Right renal pelvis (tissue), 4 donors: ENCODE measurements at regions not wholly inside any gene's neighbourhood (a gene's known extent, or its start where the extent isn't known, plus 50 kb on each side); places are given as distances from the start of the nearest gene placed in this dataset.
"Not testable (repeated sequence)": the region's sequence is repeated elsewhere in the genome, so short reads cannot be mapped to it uniquely, and the experiment has no call there.

Experiments
- DNase-seq, 4 donors: peaks; one replicate each; pipeline ENCODE4 v3.0.0-alpha.2; 2013; ENCODE audit warnings: low read depth in 4 of 4, low spot score in 3 of 4, missing footprints in 1 of 4

DNA sequence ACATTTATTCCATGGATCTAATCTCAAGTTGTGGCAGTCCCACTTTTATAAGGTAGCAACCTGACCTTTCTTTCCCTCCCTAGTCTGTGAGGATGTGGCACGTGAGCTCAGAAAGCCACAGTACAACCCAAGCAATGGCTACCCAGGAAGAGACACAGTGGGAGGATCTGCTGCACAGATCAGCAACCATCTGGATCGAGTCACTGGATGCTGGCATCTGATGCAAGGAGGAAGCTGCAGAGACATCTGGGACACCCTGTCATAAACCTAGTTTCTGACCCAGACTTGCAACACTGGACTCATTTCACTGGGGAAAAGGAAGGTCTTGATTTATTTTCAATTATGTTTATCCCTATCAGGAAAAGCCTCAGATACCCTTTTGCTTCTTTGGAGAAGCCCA lies 327.1 kb downstream of the PAPSS1 start:
- DNase-seq, result no peak

DNA sequence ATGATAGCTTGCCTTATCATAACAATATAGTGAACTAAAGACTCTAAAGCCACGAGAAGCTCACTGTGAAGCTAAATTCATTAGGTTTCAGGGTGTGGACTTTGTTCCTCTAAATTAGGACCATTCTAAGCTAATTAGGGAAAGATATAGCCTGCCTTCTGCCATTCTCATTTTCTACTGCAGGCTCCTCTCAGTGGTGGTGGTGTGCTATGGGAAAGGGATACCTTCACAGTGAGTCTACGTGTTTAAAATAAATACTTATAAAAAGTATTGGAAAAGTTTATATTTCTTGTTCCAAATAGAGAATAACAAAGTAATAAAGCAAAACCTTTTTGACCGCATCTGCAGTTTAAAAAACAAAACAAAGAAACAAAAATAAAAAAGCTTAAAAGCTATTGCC lies 327.7 kb downstream of the PAPSS1 start:
- no peak for DNase-seq

DNA sequence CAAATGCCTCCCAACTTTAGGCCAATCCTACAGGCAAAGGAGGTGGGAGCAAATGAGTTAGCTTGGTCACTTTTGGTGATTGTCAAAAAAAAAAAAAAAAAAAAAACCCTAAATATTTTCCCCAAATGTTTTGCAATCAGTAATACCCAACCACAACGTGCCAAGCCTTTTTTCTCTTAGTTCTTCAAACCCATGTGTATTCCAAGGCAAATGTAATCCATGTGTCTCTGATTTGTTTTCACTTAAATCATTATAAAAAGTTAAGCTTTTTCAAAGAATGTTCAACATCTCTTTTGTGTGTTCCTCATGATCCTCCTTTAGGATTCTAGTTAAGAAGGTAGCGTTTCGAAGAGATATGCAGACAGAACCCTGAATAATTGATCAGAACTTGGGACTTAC lies 328.4 kb downstream of the PAPSS1 start:
- DNase-seq, result no peak

DNA sequence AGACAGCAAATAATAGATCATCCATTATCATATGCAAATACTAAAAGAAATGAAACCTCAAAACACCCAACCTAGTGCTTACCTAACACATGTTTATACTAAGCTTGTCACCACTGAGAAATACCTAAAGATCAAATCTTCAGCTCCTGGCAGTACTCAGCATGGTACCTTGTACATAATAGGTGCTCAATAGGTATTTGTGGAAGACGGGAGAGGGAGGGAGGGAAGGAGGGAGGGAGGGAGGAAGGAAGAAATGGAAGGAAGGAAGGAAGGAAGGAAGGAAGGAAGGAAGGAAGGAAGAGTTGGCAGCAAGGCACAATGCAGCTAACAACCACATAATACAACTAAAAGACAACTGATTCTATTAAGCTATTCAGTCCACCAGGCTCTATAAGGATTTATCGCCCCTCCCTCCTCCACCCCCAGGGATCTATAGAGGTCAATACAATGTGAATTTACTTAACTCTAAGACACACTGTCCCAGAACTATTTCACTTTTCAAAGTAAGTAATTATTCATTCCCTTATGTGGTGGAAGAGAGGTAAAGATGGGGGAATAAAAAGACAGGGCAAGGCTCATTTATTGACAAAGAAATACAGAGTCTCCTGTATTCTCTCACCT lies 328.9 kb downstream of the PAPSS1 start:
- DNase-seq, result no peak

DNA sequence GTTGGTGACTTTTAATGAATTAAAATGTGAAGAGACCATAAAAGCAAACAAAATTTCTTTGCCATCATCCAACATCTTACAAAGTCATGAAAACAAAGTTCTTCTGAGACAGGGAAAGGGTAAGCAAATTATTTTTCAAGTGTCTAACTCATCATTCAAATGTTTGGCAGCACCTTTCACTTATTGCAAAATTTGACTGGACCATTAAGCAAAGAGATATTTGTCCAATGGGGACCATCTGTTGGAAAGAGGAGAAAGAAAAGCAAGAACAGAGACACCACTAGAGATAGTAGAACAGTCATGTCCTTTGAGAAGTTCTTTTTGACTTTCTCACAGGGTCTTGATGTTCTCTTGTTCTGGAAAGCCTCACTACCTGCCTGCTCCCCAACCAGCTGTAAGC lies 330.1 kb downstream of the PAPSS1 start:
- DNase-seq, result no peak

DNA sequence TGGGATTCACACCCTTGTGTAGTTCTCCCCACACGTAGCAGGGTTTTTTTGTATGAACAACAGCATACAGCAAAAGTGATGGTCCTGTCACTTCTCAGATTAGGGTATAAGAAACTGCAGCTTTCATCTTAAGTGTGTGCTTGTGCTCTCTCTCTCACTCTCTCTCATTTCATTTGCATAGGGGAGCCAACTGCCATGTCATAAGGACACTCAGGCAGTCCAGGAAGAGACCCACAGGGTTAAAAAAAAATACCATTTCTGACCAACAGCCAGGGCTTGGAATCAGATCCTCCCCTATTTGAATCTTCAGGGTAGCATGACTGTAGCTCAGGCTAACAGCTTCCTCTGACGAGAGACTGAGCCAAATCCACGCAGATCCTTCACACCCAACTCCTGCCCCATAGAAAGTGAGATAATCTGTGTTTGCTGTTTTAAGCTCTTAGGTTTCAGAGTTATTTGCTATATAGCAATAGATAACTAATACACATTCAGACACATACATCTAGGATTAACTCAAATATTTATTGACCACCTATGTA lies 331.2 kb downstream of the PAPSS1 start:
- DNase-seq, result no peak

DNA sequence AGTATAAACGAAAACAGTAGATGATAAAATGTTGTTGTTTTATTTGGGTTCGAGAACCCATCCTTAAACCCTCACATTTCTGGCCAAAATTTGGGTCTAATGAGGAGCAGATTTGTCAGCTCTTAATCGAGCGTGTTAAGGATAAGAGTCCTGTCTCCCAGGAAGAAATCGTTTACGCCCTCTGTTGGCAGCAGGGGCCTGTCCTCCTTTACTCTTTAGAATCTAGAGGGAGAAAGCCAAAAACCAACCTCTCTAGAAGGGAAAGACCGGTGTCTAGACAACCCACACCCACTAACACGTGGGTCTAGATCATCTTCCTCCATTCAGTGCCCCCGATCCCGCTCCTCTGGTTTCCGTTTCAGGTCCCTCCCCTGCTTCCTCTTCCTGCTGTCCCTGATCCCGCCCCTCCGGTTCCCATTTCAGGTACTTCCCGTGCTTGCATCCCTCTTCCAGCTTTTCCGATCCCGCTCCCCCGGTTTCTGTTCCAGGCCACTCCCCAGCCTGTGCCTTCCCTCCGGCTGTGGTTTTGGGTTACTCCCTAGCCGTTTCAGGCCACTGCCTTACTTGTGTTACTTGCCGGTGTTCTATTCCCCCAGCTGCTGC lies 339.1 kb downstream of the PAPSS1 start:
- no peak for DNase-seq

DNA sequence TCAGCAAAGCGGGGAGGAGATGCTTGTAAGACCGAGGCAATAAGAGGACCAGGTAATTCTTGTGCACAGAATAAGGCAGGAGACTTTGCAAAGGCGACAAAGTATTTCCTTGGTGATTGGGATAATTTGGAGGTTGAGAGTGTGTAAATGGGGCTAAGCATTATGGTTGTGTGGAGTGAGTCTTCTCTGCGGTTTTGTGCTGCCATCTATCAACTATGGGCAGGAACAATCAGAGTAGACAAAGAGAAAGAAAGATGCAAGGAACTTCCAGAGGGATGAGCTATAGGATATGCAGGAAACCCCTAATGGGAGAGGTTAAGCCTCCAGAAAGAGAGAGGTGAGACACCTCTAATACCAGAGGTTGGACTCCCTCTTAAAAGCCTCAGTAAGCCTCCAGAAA lies 339.8 kb downstream of the PAPSS1 start:
- DNase-seq, result no peak

DNA sequence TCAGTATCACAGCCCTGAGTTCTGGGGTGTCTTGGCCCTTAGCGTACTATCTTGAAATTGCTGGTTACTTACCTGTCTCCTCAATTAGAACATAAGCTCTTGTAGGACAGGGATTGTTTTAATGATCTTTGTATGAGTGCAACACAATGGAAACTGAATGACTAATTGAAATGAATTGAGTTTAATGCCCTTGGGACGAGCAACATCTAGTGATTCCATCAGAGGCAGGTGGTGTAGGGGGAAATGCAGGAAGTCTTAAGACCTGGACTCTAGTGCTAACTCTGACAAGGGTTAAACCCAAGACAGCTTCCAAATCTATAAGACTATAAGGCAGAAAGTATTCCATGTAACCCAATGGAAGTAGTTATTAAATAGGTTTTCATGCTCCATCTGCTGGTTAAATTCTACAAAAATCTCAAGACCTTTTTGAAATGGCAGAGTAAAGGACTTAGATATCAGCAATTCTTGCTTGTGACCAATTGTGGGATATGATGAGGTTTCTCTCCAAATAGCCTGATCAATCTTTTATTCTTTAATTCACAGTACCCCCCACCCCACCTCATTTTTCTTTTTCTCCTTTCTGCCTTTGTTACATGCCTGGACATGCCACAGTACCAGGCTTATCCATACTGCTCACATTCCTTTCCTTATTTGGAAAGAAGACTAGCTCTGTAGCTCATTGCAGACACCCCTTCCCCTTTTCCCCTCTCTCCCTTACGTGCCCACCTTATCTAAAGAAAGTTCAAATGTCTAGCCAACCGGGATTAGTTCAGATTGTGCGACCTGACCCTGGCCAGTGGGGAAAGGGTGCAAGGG lies 340.8 kb downstream of the PAPSS1 start:
- DNase-seq, result no peak

DNA sequence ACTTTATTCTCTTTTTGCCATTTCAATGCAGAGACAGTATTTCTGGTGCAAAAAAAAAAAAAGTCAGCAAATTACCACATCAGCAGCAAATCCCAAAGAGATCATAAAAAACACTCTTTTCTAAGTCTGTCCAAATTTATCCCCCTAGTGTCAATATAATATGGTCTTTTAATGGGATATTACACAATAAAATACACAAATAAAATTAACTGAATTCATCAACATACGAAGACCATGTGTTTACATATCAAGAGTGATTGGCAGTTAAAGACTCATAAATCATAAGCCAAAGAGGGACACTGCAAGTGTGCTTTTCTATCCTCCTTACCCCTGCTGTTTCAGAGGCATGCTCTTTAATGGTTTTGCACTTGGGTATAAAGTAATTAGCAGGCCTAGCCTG lies 340.2 kb upstream of the DKK2 start:
- DNase-seq, result no peak

DNA sequence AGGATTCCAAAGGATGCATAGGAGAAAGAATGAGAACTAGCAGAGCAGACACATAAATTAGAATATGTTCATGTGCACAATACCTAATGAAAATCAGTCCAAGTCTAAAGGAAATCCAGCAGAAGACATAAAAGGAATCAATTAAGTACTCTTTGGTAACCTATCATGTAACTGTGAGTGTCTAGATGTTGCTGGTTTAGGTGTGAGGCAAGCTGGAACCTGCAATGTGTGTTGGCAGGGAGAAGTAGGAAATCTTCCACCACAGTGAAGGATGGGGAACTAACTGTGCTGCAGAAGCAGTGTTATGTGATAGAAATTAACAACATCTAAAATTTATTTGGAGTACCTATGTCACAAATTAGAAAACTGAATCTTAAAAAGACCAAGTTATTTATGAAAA lies 330.8 kb upstream of the DKK2 start:
- DNase-seq, result no peak

DNA sequence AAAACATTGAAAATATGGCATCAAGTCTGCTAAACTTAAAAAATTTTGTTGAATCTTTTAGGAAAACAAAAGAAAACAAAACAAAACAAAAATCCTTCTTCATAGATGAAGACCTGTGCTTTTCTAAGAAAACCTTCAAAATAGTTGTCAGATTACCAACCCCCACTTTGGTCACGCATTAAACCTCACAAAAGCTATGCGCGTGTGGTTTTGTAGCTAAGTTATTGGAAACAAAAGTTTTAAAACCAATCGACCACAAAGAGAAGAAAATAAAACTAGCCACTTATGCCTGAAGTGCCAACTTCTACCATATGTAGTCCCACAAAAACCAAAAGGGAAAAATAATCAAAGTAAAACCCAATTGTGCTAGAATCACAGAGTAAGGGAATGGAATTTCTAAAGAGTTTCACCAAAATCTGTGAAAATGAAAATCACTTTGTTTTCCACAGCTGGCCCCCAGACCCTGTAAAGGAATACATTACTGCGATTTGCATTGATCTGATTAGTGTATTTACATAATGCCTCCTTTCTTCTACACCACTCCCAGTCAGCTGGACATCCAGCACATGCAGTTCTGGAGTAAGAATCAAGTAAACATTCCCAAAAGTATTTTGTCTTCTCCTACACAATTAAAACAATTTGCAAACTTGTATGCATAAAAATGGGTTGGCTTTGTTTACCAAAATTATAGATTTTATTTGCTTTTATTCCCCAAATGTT lies 330.1 kb upstream of the DKK2 start:
- DNase-seq, result no peak

DNA sequence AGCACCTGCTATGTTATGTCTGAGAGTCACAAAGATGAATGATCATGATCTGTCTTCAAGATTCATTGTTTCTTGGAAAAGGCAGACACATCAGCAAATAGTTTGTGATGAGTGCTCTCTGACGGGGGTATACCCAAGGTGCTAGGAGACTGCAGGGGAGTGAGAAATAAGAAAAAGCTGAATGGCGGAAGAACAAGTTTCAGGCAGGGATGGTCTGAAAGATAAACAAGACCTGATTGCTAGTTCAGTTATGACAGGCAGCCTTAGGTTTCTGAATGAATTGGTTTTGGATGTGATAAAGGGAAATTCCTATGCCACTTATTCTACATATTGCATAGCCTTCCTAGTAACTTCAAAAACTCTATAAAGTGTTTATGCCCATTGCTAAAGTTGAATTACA lies 327.0 kb upstream of the DKK2 start:
- DNase-seq, result no peak

DNA sequence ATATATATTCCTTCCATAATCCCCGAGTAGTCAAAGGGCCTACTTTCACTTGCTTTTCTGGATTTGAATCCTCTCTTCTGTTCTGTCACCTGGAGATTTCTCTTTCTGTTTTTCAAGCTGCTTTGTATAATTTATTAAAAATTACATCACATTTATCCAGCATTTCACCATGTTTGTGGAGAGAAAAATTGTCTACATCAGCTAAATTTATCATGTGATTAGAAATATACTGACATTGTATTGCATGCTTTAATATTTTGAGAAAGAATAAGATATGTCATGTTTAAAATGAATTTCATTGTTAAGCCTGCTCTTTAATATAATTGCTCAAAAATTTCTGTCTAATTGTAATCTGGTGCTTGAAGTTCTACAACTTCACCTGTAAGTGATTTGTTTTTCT lies 323.1 kb upstream of the DKK2 start:
- no peak for DNase-seq

DNA sequence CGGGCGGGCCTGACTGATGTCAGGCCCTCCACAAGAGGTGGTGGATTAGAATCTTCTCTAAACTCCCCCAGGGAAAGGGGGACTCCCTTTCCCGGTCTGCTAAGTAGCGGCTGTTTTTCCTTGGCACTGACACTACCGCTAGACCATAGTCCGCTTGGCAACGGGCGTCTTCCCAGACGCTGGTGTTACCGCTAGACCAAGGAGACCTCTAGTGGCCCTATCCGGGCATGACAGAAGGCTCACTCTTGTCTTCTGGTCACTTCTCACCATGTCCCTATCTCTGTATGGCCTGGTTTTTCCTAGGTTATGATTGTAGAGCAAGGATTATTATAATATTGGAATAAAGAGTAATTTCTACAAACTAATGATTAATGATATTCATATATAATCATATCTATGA lies 318.2 kb upstream of the DKK2 start:
- not testable (repeated sequence) for DNase-seq

DNA sequence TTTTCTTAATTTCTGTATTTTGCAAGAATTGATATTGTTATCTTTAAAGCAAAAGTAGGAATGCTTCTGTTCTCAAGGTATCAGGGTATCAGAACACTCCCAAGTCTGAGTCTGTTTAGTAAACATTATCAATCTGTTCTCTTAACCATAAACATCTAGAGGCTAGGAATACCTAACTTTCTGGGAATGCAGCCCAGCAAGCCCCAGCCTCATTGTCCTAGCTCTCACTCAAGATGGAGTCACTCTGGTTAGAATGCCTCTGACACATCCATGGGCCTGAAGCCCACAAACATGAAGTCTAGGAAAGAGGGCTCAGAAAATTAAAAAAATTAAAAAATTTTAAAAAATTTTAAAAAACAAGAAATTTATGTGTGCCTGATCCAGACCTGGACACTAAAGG lies 315.1 kb upstream of the DKK2 start:
- no peak for DNase-seq

DNA sequence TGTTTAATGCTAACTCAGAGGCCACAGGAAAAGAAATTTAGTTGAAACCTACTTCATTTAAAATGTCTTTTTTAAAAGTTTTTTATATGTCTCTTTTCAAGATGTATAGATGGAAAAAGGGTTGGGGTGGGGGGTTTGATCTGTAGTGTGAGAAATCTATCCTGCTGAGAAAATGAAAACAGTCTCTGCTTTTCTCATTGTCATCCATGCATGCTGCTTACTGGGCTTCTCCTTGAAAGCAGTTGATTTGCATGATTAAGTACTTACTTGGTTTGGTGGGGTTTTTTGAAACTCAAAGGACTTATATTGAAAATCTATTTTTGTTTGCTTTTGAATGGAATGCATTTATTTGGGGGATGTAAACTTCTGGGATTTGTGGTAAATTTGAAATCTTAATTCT lies 313.6 kb upstream of the DKK2 start:
- DNase-seq, result no peak

DNA sequence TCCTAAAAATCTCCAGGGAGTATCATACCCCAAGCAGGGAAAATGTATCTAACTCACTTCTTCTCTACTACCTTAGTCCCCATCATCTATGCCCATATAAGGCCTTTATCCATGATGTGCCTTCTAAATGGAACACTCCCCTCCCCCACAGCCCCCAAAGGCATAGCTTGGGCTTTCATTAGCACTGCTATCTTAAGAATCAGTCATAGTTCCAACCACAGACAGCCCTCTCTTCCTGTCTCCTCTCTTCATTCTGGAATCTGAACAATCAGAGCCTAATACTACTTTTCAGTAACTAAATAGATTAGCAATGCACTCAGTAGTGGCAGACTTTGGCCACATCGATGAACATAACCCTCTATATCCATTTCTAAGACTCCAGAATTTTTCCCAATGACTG lies 313.2 kb upstream of the DKK2 start:
- DNase-seq, result no peak

DNA sequence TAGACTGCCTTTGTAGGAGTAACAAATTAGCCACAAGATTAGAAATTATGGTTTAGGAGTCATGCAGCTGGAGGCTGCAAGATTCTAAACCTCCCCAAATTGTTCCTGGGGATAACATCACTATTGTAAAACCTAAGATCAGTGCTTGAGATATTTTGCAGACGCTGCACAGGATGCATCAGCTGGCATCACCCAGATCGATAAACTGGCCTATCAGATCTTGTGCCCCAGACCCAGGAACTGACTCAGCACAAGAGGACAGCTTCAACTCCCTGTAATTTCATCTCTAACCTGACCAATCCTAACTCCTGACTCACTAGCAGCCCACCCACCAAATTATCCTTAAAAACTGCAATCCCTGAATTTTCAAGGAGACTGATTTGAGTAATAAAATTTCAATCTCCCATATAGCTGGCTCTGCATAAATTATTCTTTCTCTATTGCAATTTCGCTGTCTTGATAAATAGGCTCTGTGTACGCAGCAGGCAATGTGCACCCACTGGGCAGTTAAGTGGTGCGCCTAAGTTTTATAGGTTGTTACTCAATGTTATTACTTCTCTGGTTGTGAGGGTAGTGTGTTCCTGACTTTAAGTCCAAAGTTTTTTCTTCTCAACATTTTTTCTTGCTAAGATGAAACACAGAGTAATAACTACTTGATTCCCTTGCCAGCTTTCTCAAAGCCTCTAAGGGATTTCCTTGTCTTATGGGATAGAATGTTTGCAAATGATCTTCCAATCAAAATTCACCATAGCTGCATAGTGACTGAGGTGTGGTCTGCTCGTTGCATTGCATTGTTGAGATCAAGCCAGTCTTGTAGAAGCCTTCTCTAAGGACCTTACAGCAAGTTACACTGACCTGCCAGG lies 312.3 kb upstream of the DKK2 start:
- no peak for DNase-seq

DNA sequence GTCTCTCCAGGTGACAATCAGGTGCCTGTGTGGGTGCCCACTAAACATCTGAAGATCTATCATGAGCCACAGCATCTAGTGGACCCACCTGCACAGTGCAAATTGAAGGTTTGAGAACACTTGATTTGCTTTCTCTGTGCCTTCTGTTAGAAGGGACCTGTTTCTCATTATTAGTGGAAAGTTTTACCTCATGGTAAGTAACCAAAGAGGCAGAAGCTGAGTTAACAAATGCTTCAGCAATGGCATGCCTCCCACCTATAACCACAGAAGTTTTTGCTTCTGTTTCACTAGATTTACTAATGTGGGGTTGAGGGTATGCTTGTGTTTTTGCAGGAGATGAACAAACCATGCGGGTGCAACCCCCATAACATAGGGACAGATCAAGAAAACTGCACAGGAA lies 297.4 kb upstream of the DKK2 start:
- no peak for DNase-seq
